ENCODE measurements at regions not wholly inside any gene's neighbourhood (a gene's known extent, or its start where the extent isn't known, plus 50 kb on each side); places are given as distances from the start of the nearest gene placed in this dataset.

GRCh38 chr16:80887062-80887461, 82.7 kb upstream of the CDYL2 start:
- Mint-ChIP-seq H3K36me3 (ENCODE audit: insufficient read depth) (no peaks in the 10 kb centered on the region), H3K27ac (no peak overlapping the region), H3K4me1 (ENCODE audit: low read depth) (peaks cover 15% of the 10 kb centered on the region), H3K9me3 (ENCODE audit: low read depth) (peaks cover 5% of the 10 kb centered on the region), H3K4me3 (ENCODE audit: low read depth) (no peak overlapping the region), H3K27me3 (peaks cover 20% of the 10 kb centered on the region)
- no peak for DNase-seq (ENCODE audit: low spot score, unreplicated experiment)
- no peak for TF ChIP-seq CTCF (IDR thresholded peaks at IDR 0.05; ENCODE audit: unreplicated experiment)

GRCh38 chr16:80883816-80884215, 79.4 kb upstream of the CDYL2 start:
- Mint-ChIP-seq H3K27ac (no peak overlapping the region), H3K36me3 (ENCODE audit: insufficient read depth) (no peaks in the 10 kb centered on the region)

GRCh38 chr16:80883159-80883642, 78.8 kb upstream of the CDYL2 start:
- Mint-ChIP-seq H3K27me3 (peaks cover 17% of the 10 kb centered on the region), H3K4me1 (ENCODE audit: low read depth) (peaks cover 11% of the 10 kb centered on the region), H3K27ac (no peak overlapping the region), H3K9me3 (ENCODE audit: low read depth) (peaks cover 5% of the 10 kb centered on the region), H3K4me3 (ENCODE audit: low read depth) (no peak overlapping the region), H3K36me3 (ENCODE audit: insufficient read depth) (no peaks in the 10 kb centered on the region)
- DNase-seq (ENCODE audit: low spot score, unreplicated experiment) = no peak
- no peak for TF ChIP-seq CTCF (IDR thresholded peaks at IDR 0.05; ENCODE audit: unreplicated experiment)

More at GRCh38 chr16:80883816-80884215, 79.4 kb upstream of the CDYL2 start:
- peaks cover 11% of the 10 kb centered on the region for H3K4me1 Mint-ChIP-seq (ENCODE audit: low read depth)
- peaks cover 17% of the 10 kb centered on the region for H3K27me3 Mint-ChIP-seq
- H3K4me3 Mint-ChIP-seq (ENCODE audit: low read depth) = no peak overlapping the region
- no peak for TF ChIP-seq CTCF (IDR thresholded peaks at IDR 0.05; ENCODE audit: unreplicated experiment)
- no peak for DNase-seq (ENCODE audit: low spot score, unreplicated experiment)
- peaks cover 5% of the 10 kb centered on the region for H3K9me3 Mint-ChIP-seq (ENCODE audit: low read depth)

- no peak for TF ChIP-seq CTCF (IDR thresholded peaks at IDR 0.05; ENCODE audit: unreplicated experiment)
- Mint-ChIP-seq H3K4me1 (ENCODE audit: low read depth) (peaks cover 3% of the 10 kb centered on the region), H3K4me3 (ENCODE audit: low read depth) (no peak overlapping the region)
Measured at GRCh38 chr16:80875616-80876015, 71.2 kb upstream of the CDYL2 start.

GRCh38 chr16:80874925-80875324, 70.5 kb upstream of the CDYL2 start:
- Mint-ChIP-seq H3K4me3 (ENCODE audit: low read depth) (no peak overlapping the region), H3K36me3 (ENCODE audit: insufficient read depth) (no peaks in the 10 kb centered on the region), H3K27me3 (peaks cover 18% of the 10 kb centered on the region), H3K9me3 (ENCODE audit: low read depth) (no peaks in the 10 kb centered on the region), H3K4me1 (ENCODE audit: low read depth) (peaks cover 3% of the 10 kb centered on the region), H3K27ac (no peak overlapping the region)
- no peak for TF ChIP-seq CTCF (IDR thresholded peaks at IDR 0.05; ENCODE audit: unreplicated experiment)
- no peak for DNase-seq (ENCODE audit: low spot score, unreplicated experiment)

More at GRCh38 chr16:80875616-80876015, 71.2 kb upstream of the CDYL2 start:
- Mint-ChIP-seq H3K27ac (no peak overlapping the region), H3K9me3 (ENCODE audit: low read depth) (no peaks in the 10 kb centered on the region), H3K36me3 (ENCODE audit: insufficient read depth) (no peaks in the 10 kb centered on the region), H3K27me3 (peaks cover 18% of the 10 kb centered on the region)
- DNase-seq (ENCODE audit: low spot score, unreplicated experiment) = no peak

Measured in progenitor cell of endocrine pancreas (in vitro differentiated cells).